GM23338 (cell line): ENCODE measurements at regions not wholly inside any gene's neighbourhood (a gene's known extent, or its start where the extent isn't known, plus 50 kb on each side); places are given as distances from the start of the nearest gene placed in this dataset.

Experiments used
- ATAC-seq: fragments of 200-7000 bp; cut with Tn5 transposase; 3 replicates; pipeline ENCODE4 v1.9.1; 2020
- DNase-seq: peaks from one replicate; pipeline ENCODE4 v3.0.0-alpha.2; 2015; ENCODE audit warnings: low spot score
- H2AFZ ChIP-seq: fragments of 200-600 bp; sonication (generic); 2 replicates; pipeline ENCODE4 v1.8.0; 2016; ENCODE audit warnings: antibody characterized with exemption, mild to moderate bottlenecking, moderate library complexity
- H3F3A ChIP-seq: fragments of 200-600 bp; sonication (generic); replicated peaks from 2 replicates; pipeline ENCODE4 v1.8.0; 2017; ENCODE audit warnings: antibody characterized with exemption, mixed run types, low read depth
- H3K27ac ChIP-seq: fragments of 200-600 bp; sonication (generic); 2 replicates; pipeline ENCODE4 v1.6.1; 2016; ENCODE audit warnings: low read depth
- H3K27me3 ChIP-seq: fragments of 200-600 bp; sonication (generic); 2 replicates; pipeline ENCODE4 v1.8.0; 2016; ENCODE audit warnings: mild to moderate bottlenecking, mixed run types, moderate library complexity; ENCODE audit not compliant: insufficient read depth
- H3K36me3 ChIP-seq: fragments of 200-600 bp; sonication (generic); 2 replicates; pipeline ENCODE4 v1.8.0; 2016; ENCODE audit warnings: mild to moderate bottlenecking; ENCODE audit not compliant: insufficient read depth
- H3K4me1 ChIP-seq: fragments of 200-600 bp; sonication (generic); 2 replicates; pipeline ENCODE4 v1.8.0; 2016; ENCODE audit warnings: mild to moderate bottlenecking, moderate library complexity; ENCODE audit not compliant: insufficient read depth
- H3K4me2 ChIP-seq: fragments of 200-600 bp; sonication (generic); 2 replicates; pipeline ENCODE4 v1.7.1; 2017; ENCODE audit warnings: mixed run types
- H3K4me3 ChIP-seq: fragments of 200-600 bp; sonication (generic); 2 replicates; pipeline ENCODE4 v1.6.1; 2016; ENCODE audit warnings: mixed run types
- H3K79me2 ChIP-seq: fragments of 200-600 bp; sonication (generic); replicated peaks from 2 replicates; pipeline ENCODE4 v1.8.0; 2017; ENCODE audit warnings: mild to moderate bottlenecking; ENCODE audit not compliant: insufficient read depth
- H3K9me2 ChIP-seq: fragments of 200-600 bp; sonication (generic); 2 replicates; pipeline ENCODE4 v1.8.0; 2017; ENCODE audit not compliant: insufficient read depth
- H4K20me1 ChIP-seq: fragments of 200-600 bp; sonication (generic); replicated peaks from 2 replicates; pipeline ENCODE4 v1.8.0; 2017; ENCODE audit warnings: mild to moderate bottlenecking; ENCODE audit not compliant: insufficient read depth
- H3K27ac Mint-ChIP-seq: 2 replicates; pipeline ENCODE4 v1.8.0; 2020; ENCODE audit warnings: inconsistent platforms, mild to moderate bottlenecking, moderate library complexity, mixed read lengths
- H3K27me3 Mint-ChIP-seq: 3 replicates; pipeline ENCODE4 v1.8.0; 2022; ENCODE audit warnings: low read depth, mild to moderate bottlenecking, moderate library complexity, mixed read lengths, inconsistent platforms; ENCODE audit not compliant: insufficient read depth, poor library complexity
- H3K36me3 Mint-ChIP-seq: 3 replicates; pipeline ENCODE4 v1.8.0; 2021; ENCODE audit warnings: low read depth, mild to moderate bottlenecking, inconsistent platforms, moderate library complexity, mixed read lengths
- H3K4me1 Mint-ChIP-seq: 3 replicates; pipeline ENCODE4 v1.8.0; 2020; ENCODE audit warnings: mild to moderate bottlenecking, inconsistent platforms, mixed read lengths
- H3K4me3 Mint-ChIP-seq: 3 replicates; pipeline ENCODE4 v1.8.0; 2021; ENCODE audit warnings: moderate library complexity, mild to moderate bottlenecking, inconsistent platforms, mixed read lengths
- H3K9me3 Mint-ChIP-seq: 3 replicates; pipeline ENCODE4 v1.8.0; 2020; ENCODE audit warnings: moderate library complexity, mild to moderate bottlenecking, inconsistent platforms, mixed read lengths
- CREB1 ChIP-seq: fragments of 250-450 bp; sonication (Bioruptor Pico); IDR thresholded peaks from 2 replicates; pipeline ENCODE4 v1.5.0; 2020; ENCODE audit warnings: low read depth, mild to moderate bottlenecking, moderate library complexity
- NANOG ChIP-seq: IDR thresholded peaks from 2 replicates; pipeline ENCODE4 v1.6.1; 2016; ENCODE audit warnings: antibody characterized with exemption, borderline replicate concordance
- ZNF114 ChIP-seq: fragments of 250-450 bp; sonication (Bioruptor Pico); IDR thresholded peaks from 2 replicates; pipeline ENCODE4 v1.5.0; 2020; ENCODE audit warnings: mild to moderate bottlenecking, moderate library complexity
- TF ChIP-seq, protein P1 (sequence below): IDR thresholded peaks from 2 replicates; pipeline ENCODE4 v1.6.1; 2016; ENCODE audit warnings: antibody characterized with exemption
- TF ChIP-seq, protein P2 (sequence below): fragments of 250-450 bp; sonication (Bioruptor Pico); IDR thresholded peaks from 2 replicates; pipeline ENCODE4 v1.5.0; 2020; ENCODE audit warnings: mild to moderate bottlenecking, moderate library complexity
- TF ChIP-seq, protein P3 (sequence below), 2 experiments: fragments of 200-600 bp in 1 of 2; sonication (generic) in 1 of 2; conservative IDR thresholded peaks; 2 replicates each; pipeline versions ENCODE4 v1.5.1 to v1.6.1; 2016 to 2017; ENCODE audit warnings: antibody characterized with exemption in 2 of 2, low read depth in 2 of 2, mild to moderate bottlenecking in 2 of 2, moderate library complexity in 1 of 2

DNA sequence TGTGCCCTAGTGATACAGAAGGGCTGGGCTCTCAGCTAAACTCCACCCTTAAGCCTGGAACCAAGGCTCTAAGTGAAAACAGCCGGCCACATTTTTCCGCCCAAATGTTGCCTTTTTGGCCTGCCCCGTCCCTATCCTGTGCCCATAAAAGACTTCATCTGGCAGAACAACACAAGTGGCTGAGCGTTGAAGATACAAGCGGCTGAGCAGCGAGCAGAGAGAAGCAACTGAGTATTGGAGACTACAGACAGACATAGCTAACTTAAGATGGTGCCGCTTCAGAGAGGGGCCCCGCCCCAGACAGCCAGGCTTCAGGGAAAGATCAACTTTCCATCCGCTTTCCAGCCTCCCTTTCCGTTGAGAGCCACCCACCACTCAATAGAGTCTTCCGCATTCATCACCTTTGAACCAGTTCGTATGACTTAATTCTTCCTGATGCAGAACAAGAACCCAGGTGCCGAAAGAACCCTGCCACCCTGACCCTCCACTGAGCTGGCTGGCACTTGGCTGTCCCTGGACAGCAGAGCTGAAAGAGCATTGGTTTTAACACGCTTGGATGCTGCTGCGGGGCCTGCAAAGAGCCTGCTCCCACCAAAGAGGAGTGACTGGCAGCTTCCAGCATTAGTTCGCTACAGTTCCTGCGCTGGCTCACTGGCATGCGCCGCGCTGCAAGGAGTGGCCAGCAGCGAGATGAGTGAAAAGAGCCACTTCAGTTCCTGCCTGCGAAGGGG lies 853.2 kb upstream of the INTU start (continued):
- TF ChIP-seq CREB1 (CRISPR knock-in tag) (no peak), NANOG (no peak), ZNF114 (CRISPR knock-in tag) (no peak)
- TF ChIP-seq, protein P1, sequence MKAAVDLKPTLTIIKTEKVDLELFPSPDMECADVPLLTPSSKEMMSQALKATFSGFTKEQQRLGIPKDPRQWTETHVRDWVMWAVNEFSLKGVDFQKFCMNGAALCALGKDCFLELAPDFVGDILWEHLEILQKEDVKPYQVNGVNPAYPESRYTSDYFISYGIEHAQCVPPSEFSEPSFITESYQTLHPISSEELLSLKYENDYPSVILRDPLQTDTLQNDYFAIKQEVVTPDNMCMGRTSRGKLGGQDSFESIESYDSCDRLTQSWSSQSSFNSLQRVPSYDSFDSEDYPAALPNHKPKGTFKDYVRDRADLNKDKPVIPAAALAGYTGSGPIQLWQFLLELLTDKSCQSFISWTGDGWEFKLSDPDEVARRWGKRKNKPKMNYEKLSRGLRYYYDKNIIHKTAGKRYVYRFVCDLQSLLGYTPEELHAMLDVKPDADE = no peak

DNA sequence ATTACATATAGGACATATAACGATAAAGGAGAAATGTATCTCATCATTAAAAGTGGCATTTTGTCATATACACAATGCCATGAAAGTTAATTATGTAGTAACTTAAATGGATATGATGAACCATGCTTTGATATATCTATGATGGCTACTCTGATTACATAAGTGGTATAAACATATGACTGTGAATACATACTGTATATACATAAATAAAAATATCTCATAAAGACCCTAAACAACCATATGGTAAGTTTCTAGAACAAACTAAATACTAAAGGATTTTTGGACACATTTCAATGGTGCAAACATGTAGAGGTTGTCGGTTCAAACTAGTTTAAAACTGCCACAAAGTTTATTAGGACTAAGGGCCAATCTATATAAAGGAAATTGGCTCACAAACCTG lies 849.6 kb upstream of the INTU start:
- H3K4me1 ChIP-seq = no peaks in the 10 kb centered on the region

More for the DNA sequence above, 849.6 kb upstream of the INTU start:
- H3K79me2 ChIP-seq = no peaks in the 10 kb centered on the region
- DNase-seq = no peak
- Mint-ChIP-seq H3K36me3 (no peaks in the 10 kb centered on the region), H3K27me3 (no peaks in the 10 kb centered on the region), H3K9me3 (no peaks in the 10 kb centered on the region; the same call in 2 of the 3 replicates), H3K4me1 (no peaks in the 10 kb centered on the region; the same call in 2 of the 3 replicates), H3K4me3 (no peak overlapping the region), H3K27ac (no peak overlapping the region)
- H3F3A ChIP-seq = no peaks in the 10 kb centered on the region
- no peaks in the 10 kb centered on the region for H4K20me1 ChIP-seq
- H2AFZ ChIP-seq = no peak overlapping the region
- no peaks in the 10 kb centered on the region for H3K36me3 ChIP-seq
- TF ChIP-seq ZNF114 (CRISPR knock-in tag) (no peak), NANOG (no peak)
- TF ChIP-seq, protein P2, sequence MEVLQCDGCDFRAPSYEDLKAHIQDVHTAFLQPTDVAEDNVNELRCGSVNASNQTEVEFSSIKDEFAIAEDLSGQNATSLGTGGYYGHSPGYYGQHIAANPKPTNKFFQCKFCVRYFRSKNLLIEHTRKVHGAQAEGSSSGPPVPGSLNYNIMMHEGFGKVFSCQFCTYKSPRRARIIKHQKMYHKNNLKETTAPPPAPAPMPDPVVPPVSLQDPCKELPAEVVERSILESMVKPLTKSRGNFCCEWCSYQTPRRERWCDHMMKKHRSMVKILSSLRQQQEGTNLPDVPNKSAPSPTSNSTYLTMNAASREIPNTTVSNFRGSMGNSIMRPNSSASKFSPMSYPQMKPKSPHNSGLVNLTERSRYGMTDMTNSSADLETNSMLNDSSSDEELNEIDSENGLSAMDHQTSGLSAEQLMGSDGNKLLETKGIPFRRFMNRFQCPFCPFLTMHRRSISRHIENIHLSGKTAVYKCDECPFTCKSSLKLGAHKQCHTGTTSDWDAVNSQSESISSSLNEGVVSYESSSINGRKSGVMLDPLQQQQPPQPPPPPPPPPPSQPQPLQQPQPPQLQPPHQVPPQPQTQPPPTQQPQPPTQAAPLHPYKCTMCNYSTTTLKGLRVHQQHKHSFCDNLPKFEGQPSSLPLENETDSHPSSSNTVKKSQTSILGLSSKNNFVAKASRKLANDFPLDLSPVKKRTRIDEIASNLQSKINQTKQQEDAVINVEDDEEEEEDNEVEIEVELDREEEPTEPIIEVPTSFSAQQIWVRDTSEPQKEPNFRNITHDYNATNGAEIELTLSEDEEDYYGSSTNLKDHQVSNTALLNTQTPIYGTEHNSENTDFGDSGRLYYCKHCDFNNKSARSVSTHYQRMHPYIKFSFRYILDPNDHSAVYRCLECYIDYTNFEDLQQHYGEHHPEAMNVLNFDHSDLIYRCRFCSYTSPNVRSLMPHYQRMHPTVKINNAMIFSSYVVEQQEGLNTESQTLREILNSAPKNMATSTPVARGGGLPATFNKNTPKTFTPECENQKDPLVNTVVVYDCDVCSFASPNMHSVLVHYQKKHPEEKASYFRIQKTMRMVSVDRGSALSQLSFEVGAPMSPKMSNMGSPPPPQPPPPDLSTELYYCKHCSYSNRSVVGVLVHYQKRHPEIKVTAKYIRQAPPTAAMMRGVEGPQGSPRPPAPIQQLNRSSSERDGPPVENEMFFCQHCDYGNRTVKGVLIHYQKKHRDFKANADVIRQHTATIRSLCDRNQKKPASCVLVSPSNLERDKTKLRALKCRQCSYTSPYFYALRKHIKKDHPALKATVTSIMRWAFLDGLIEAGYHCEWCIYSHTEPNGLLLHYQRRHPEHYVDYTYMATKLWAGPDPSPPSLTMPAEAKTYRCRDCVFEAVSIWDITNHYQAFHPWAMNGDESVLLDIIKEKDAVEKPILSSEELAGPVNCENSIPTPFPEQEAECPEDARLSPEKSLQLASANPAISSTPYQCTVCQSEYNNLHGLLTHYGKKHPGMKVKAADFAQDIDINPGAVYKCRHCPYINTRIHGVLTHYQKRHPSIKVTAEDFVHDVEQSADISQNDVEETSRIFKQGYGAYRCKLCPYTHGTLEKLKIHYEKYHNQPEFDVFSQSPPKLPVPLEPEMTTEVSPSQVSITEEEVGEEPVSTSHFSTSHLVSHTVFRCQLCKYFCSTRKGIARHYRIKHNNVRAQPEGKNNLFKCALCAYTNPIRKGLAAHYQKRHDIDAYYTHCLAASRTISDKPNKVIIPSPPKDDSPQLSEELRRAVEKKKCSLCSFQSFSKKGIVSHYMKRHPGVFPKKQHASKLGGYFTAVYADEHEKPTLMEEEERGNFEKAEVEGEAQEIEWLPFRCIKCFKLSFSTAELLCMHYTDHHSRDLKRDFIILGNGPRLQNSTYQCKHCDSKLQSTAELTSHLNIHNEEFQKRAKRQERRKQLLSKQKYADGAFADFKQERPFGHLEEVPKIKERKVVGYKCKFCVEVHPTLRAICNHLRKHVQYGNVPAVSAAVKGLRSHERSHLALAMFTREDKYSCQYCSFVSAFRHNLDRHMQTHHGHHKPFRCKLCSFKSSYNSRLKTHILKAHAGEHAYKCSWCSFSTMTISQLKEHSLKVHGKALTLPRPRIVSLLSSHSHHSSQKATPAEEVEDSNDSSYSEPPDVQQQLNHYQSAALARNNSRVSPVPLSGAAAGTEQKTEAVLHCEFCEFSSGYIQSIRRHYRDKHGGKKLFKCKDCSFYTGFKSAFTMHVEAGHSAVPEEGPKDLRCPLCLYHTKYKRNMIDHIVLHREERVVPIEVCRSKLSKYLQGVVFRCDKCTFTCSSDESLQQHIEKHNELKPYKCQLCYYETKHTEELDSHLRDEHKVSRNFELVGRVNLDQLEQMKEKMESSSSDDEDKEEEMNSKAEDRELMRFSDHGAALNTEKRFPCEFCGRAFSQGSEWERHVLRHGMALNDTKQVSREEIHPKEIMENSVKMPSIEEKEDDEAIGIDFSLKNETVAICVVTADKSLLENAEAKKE (CRISPR knock-in tag) = no peak
- TF ChIP-seq, protein P3, sequence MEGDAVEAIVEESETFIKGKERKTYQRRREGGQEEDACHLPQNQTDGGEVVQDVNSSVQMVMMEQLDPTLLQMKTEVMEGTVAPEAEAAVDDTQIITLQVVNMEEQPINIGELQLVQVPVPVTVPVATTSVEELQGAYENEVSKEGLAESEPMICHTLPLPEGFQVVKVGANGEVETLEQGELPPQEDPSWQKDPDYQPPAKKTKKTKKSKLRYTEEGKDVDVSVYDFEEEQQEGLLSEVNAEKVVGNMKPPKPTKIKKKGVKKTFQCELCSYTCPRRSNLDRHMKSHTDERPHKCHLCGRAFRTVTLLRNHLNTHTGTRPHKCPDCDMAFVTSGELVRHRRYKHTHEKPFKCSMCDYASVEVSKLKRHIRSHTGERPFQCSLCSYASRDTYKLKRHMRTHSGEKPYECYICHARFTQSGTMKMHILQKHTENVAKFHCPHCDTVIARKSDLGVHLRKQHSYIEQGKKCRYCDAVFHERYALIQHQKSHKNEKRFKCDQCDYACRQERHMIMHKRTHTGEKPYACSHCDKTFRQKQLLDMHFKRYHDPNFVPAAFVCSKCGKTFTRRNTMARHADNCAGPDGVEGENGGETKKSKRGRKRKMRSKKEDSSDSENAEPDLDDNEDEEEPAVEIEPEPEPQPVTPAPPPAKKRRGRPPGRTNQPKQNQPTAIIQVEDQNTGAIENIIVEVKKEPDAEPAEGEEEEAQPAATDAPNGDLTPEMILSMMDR (conservative IDR thresholded peaks at IDR 0.05; ENCODE audit: low read depth in 2 of 2) = no peak
- no peaks in the 10 kb centered on the region for H3K9me2 ChIP-seq
- H3K27ac ChIP-seq = no peak overlapping the region
- H3K4me2 ChIP-seq = no peak overlapping the region
- H3K27me3 ChIP-seq = no peaks in the 10 kb centered on the region
- no peak overlapping the region for H3K4me3 ChIP-seq
- ATAC-seq = no peak
